ENCODE measurements at regions not wholly inside any gene's neighbourhood (a gene's known extent, or its start where the extent isn't known, plus 50 kb on each side); places are given as distances from the start of the nearest gene placed in this dataset.

GRCh38 chr2:20118051-20118450 is 66.6 kb upstream of the LAPTM4A start:
- no peak for ATAC-seq
- ChIA-PET POLR2A (no interaction called here), CTCF (interaction anchor here (0.6 to 1.6 kb wide), 4 partner anchors 11 to 513 kb away, joined by 3 to 6 read pairs (median 3); no protein-coding TSS in a partner anchor)
- no peak overlapping the region for H3K4me3 Mint-ChIP-seq
- TF ChIP-seq JUN (CRISPR knock-in tag; IDR thresholded peaks at IDR 0.05): no peak
- TF ChIP-seq FOXP4 (CRISPR knock-in tag; IDR thresholded peaks at IDR 0.05): no peak
- H3K27ac Mint-ChIP-seq: no peak overlapping the region
- no peak for DNase-seq (ENCODE audit: low spot score)
- no peaks in the 10 kb centered on the region; the same call in 1 of the 2 replicates for H3K9me3 Mint-ChIP-seq
- H3K27me3 Mint-ChIP-seq (ENCODE audit: low read depth): no peaks in the 10 kb centered on the region; the same call in 1 of the 2 replicates
- H3K4me1 Mint-ChIP-seq: no peaks in the 10 kb centered on the region
- H3K36me3 Mint-ChIP-seq: no peaks in the 10 kb centered on the region

GRCh38 chr2:20115902-20116301 is 64.5 kb upstream of the LAPTM4A start:
- CTCF ChIA-PET: no interaction called here
- POLR2A ChIA-PET: no interaction called here
- ATAC-seq: no peak

GRCh38 chr2:20115374-20115773 is 63.9 kb upstream of the LAPTM4A start:
- Mint-ChIP-seq H3K36me3 (no peaks in the 10 kb centered on the region), H3K27me3 (ENCODE audit: low read depth) (no peaks in the 10 kb centered on the region; the same call in none of the 2 replicates), H3K9me3 (no peaks in the 10 kb centered on the region; the same call in 1 of the 2 replicates), H3K27ac (no peak overlapping the region), H3K4me3 (no peak overlapping the region), H3K4me1 (no peaks in the 10 kb centered on the region)
- ChIA-PET POLR2A (no interaction called here), CTCF (no interaction called here)
- ATAC-seq (no peak), DNase-seq (ENCODE audit: low spot score) (no peak)
- TF ChIP-seq E2F5 (CRISPR knock-in tag; IDR thresholded peaks at IDR 0.05): no peak
- TF ChIP-seq EMX1 (CRISPR knock-in tag; IDR thresholded peaks at IDR 0.05): no peak

More at GRCh38 chr2:20115902-20116301, 64.5 kb upstream of the LAPTM4A start:
- no peak for DNase-seq (ENCODE audit: low spot score)
- Mint-ChIP-seq H3K4me1 (no peaks in the 10 kb centered on the region), H3K9me3 (no peaks in the 10 kb centered on the region; the same call in 1 of the 2 replicates), H3K36me3 (no peaks in the 10 kb centered on the region), H3K4me3 (no peak overlapping the region), H3K27ac (no peak overlapping the region), H3K27me3 (ENCODE audit: low read depth) (no peaks in the 10 kb centered on the region; the same call in 1 of the 2 replicates)
- TF ChIP-seq ZBTB21 (CRISPR knock-in tag; IDR thresholded peaks at IDR 0.05; ENCODE audit: borderline replicate concordance): no peak
- no peak for TF ChIP-seq NFYB (CRISPR knock-in tag; conservative IDR thresholded peaks at IDR 0.05; ENCODE audit: low read depth)
- no peak for TF ChIP-seq ELF4 (CRISPR knock-in tag; IDR thresholded peaks at IDR 0.05; ENCODE audit: low read depth)
- no peak for TF ChIP-seq HMGXB4 (CRISPR knock-in tag; IDR thresholded peaks at IDR 0.05)
- no peak for TF ChIP-seq JUN (CRISPR knock-in tag; IDR thresholded peaks at IDR 0.05)
- no peak for TF ChIP-seq OVOL2 (CRISPR knock-in tag; IDR thresholded peaks at IDR 0.05; ENCODE audit: borderline replicate concordance)
- TF ChIP-seq PREB (CRISPR knock-in tag; IDR thresholded peaks at IDR 0.05; ENCODE audit: borderline replicate concordance): no peak
- no peak for TF ChIP-seq ZNF423 (CRISPR knock-in tag; IDR thresholded peaks at IDR 0.05)
- no peak for TF ChIP-seq KAT7 (CRISPR knock-in tag; IDR thresholded peaks at IDR 0.05; ENCODE audit: borderline replicate concordance)
- TF ChIP-seq SMAD3 (CRISPR knock-in tag; IDR thresholded peaks at IDR 0.05; ENCODE audit: borderline replicate concordance): no peak
- TF ChIP-seq TEAD1 (CRISPR knock-in tag; IDR thresholded peaks at IDR 0.05): no peak
- TF ChIP-seq FOXP1 (CRISPR knock-in tag; IDR thresholded peaks at IDR 0.05; ENCODE audit: borderline replicate concordance): no peak
- TF ChIP-seq ATF1 (CRISPR knock-in tag; IDR thresholded peaks at IDR 0.05): no peak
- no peak for TF ChIP-seq ZNF671 (CRISPR knock-in tag; IDR thresholded peaks at IDR 0.05)
- TF ChIP-seq ZNF219 (CRISPR knock-in tag; IDR thresholded peaks at IDR 0.05; ENCODE audit: borderline replicate concordance): no peak
- TF ChIP-seq ZMAT4 (CRISPR knock-in tag; IDR thresholded peaks at IDR 0.05): no peak
- no peak for TF ChIP-seq NFE2L1 (CRISPR knock-in tag; IDR thresholded peaks at IDR 0.05)
- no peak for TF ChIP-seq ZNF121 (CRISPR knock-in tag; IDR thresholded peaks at IDR 0.05)
- no peak for TF ChIP-seq ZNF232 (CRISPR knock-in tag; IDR thresholded peaks at IDR 0.05)
- no peak for TF ChIP-seq PRRX2 (CRISPR knock-in tag; IDR thresholded peaks at IDR 0.05)
